ENCODE measurements at regions not wholly inside any gene's neighbourhood (a gene's known extent, or its start where the extent isn't known, plus 50 kb on each side); places are given as distances from the start of the nearest gene placed in this dataset.

GRCh38 chr1:29809446-29810120, 573.3 kb downstream of the PTPRU start:
- TF ChIP-seq POLR2AphosphoS5 (IDR thresholded peaks at IDR 0.05; ENCODE audit: low read depth, low read length) (no peak), POLR2A (IDR thresholded peaks at IDR 0.05; ENCODE audit: low read depth, low read length) (no peak), TAF1 (IDR thresholded peaks at IDR 0.05; ENCODE audit: borderline replicate concordance, low read depth, low read length) (no peak)
